GM12878 (cell line): ENCODE measurements at regions not wholly inside any gene's neighbourhood (a gene's known extent, or its start where the extent isn't known, plus 50 kb on each side); places are given as distances from the start of the nearest gene placed in this dataset.

Experiments
- ATAC-seq: fragments of 200-7000 bp; cut with Tn5 transposase; 3 replicates; pipeline ENCODE4 v1.9.1; 2020; ENCODE audit warnings: mild to moderate bottlenecking, moderate library complexity
- BruUV-seq: library from RNA; stranded (reverse); fragments of 400-500 nt; replicated peaks from 2 replicates; lab custom pipeline; 2021; lab: Mats Ljungman, UMichigan
- CTCF ChIA-PET: fragments of 300-600 bp; sonication (Branson Sonifier 250); formaldehyde crosslinking; extraction: SDS; loops from one replicate; lab custom pipeline; 2021; ENCODE audit warnings: inconsistent platforms; lab: Yijun Ruan, JAX
- POLR2A ChIA-PET: fragments of 350-600 bp; formaldehyde crosslinking; extraction: SDS; loops from one replicate; lab custom pipeline; 2021; ENCODE audit warnings: inconsistent platforms; lab: Charles Lee
- RAD21 ChIA-PET: fragments of 300-600 bp; sonication (Branson Sonifier 250); formaldehyde crosslinking; loops from one replicate; lab custom pipeline; 2023; ENCODE audit warnings: antibody characterized with exemption; ENCODE audit not compliant: unreplicated experiment; lab: Charles Lee
- SMC1A ChIA-PET: fragments of 300-600 bp; sonication (Branson Sonifier 250); formaldehyde crosslinking; loops from one replicate; lab custom pipeline; 2023; ENCODE audit not compliant: unreplicated experiment, uncharacterized antibody; lab: Charles Lee
- DNase-seq: peaks from one replicate; pipeline ENCODE4 v3.0.0-alpha.2; 2011; ENCODE audit warnings: low read depth, low spot score
- FAIRE-seq: peaks from 3 replicates; lab custom pipeline; 2011; peaks lifted over from hg19 to GRCh38; lab: Jason Lieb, UNC
- H2AFZ ChIP-seq: 2 replicates; pipeline ENCODE4 v1.6.0; 2011; ENCODE audit warnings: low read depth, low read length, control low read depth; ENCODE audit not compliant: control insufficient read depth
- H3K27ac ChIP-seq: 2 replicates; pipeline ENCODE4 v1.5.1; 2011; ENCODE audit warnings: control low read depth; ENCODE audit not compliant: control insufficient read depth, insufficient read depth
- H3K27me3 ChIP-seq, 2 experiments: replicated peaks in 1 of 2; 2 replicates each; pipeline versions ENCODE4 v1.6.0 to v1.6.1; 2011; ENCODE audit warnings: low read length in 1 of 2; ENCODE audit not compliant: control insufficient read depth in 2 of 2, insufficient read depth in 2 of 2
- H3K36me3 ChIP-seq, 2 experiments: 2 replicates each; pipeline ENCODE4 v1.5.1; 2011; ENCODE audit warnings: low read length in 1 of 2; ENCODE audit not compliant: control insufficient read depth in 2 of 2, insufficient read depth in 2 of 2
- H3K4me1 ChIP-seq: 2 replicates; pipeline ENCODE4 v1.6.1; 2011; ENCODE audit warnings: mild to moderate bottlenecking, low read length, moderate library complexity, mixed read lengths; ENCODE audit not compliant: control insufficient read depth, insufficient read depth
- H3K4me2 ChIP-seq: 2 replicates; pipeline ENCODE4 v1.6.0; 2011; ENCODE audit warnings: control low read depth; ENCODE audit not compliant: control insufficient read depth, insufficient read depth
- H3K4me3 ChIP-seq: fragments of 200-600 bp; sonication (generic); 2 replicates; pipeline ENCODE4 v1.5.1; 2016
- H3K79me2 ChIP-seq: 2 replicates; pipeline ENCODE4 v1.6.0; 2011; ENCODE audit warnings: low read length; ENCODE audit not compliant: control insufficient read depth, insufficient read depth
- H3K9ac ChIP-seq: 2 replicates; pipeline ENCODE4 v1.8.0; 2011; ENCODE audit warnings: low read length, control low read depth, mixed read lengths; ENCODE audit not compliant: control insufficient read depth, insufficient read depth
- H3K9me3 ChIP-seq: replicated peaks from 3 replicates; pipeline ENCODE4 v1.5.1; 2011; ENCODE audit warnings: mild to moderate bottlenecking, low read length; ENCODE audit not compliant: control insufficient read depth, insufficient read depth
- H4K20me1 ChIP-seq: 2 replicates; pipeline ENCODE4 v1.6.0; 2011; ENCODE audit not compliant: control insufficient read depth, insufficient read depth
- CBX5 ChIP-seq: sonication (generic); IDR thresholded peaks from 2 replicates; pipeline ENCODE4 v1.6.1; 2016; ENCODE audit warnings: low read depth, moderate library complexity, mild to moderate bottlenecking, inconsistent platforms
- NR2C1 ChIP-seq: fragments of 450-650 bp; IDR thresholded peaks from 2 replicates; pipeline ENCODE4 v1.6.1; 2017; ENCODE audit warnings: antibody characterized with exemption, mild to moderate bottlenecking, moderate library complexity
- RCOR1 ChIP-seq: conservative IDR thresholded peaks from 2 replicates; pipeline ENCODE4 v1.6.1; 2012; ENCODE audit warnings: low read depth, low read length, improper control_type of control experiment
- SMAD1 ChIP-seq: fragments of 450-650 bp; IDR thresholded peaks from 2 replicates; pipeline ENCODE4 v1.6.1; 2018; ENCODE audit warnings: mild to moderate bottlenecking, low read depth; ENCODE audit not compliant: partially characterized antibody
- SMAD5 ChIP-seq: IDR thresholded peaks from 2 replicates; pipeline ENCODE4 v1.6.1; 2016; ENCODE audit warnings: antibody characterized with exemption, low read depth
- WGBS: methylation state at CpG from one replicate; pipeline ENCODE4 v1.1.6; 2016; ENCODE audit warnings: low lambda C conversion rate; ENCODE audit not compliant: insufficient replicate concordance, insufficient coverage; ENCODE audit errors: missing lambda C conversion rate; 5-methylcytosine and 5-hydroxymethylcytosine counted together
- in situ Hi-C: fragments of 300-500 bp; cut with MboI; formaldehyde crosslinking; loops from 9 replicates; pipeline ENCODE4 v1.14.3; 2018; ENCODE audit warnings: mixed read lengths
- intact Hi-C: fragments of 100-400 bp; cut with micrococcal nuclease; formaldehyde crosslinking; loops from one replicate; pipeline ENCODE4 v1.14.2; 2022; ENCODE audit not compliant: unreplicated experiment
- TF ChIP-seq, protein P1 (sequence below): fragments of 450-650 bp; IDR thresholded peaks from 2 replicates; pipeline ENCODE4 v1.6.1; 2016; ENCODE audit warnings: mild to moderate bottlenecking, moderate library complexity, borderline replicate concordance
- TF ChIP-seq, protein P2 (sequence below): fragments of 450-650 bp; IDR thresholded peaks from 2 replicates; pipeline ENCODE4 v1.6.1; 2016; ENCODE audit warnings: mild to moderate bottlenecking

DNA sequence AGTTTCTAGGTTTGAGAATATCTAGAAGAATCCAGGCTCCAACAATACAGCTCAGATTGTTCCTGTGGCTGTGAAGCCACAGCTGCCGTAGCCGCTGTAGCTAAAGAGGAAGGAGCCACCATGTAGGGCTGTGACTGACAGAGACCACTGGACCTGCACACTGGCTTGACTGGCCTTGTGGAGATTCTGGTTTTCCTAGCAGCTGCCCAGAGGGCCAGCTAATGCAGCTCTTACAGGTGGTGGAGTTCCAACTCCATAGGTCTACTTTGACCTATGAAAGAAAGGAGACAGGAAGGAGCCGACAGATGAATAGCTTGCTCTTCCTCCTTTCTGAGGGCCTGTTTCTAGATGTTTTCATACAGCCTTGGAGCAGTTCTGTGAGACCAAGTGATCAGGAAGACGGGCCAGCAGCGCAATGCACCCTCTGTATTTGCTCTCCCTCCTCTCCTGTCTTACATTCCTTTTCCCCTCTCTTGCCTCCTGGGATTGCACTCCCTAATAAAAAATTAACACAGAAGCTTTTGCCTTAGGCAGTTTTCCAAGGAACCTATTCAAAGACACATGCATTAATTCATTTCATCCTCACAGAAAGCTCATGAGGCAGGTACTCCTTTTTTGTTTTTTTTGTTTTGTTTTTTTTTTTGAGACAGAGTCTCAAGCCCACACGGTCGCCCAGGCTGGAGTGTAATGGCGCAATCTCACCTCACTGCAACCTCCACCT is 51.8 kb upstream of the MYB start:
- WGBS: 90% methylated on average over 7 of the region's 8 CpGs
- ChIA-PET SMC1A (interaction anchor here (0.7 to 7.3 kb wide), 29 partner anchors 8 to 1635 kb away, joined by 3 to 56 read pairs (median 4); partner anchors contain the start of genes HBS1L and MYB), RAD21 (interaction anchor here (0.6 to 2.5 kb wide), 14 partner anchors 8 to 125 kb away, joined by 3 to 30 read pairs (median 4); no protein-coding TSS in a partner anchor), POLR2A (interaction anchor here (0.6 to 1.6 kb wide), 10 partner anchors 10 to 107 kb away, joined by 3 to 10 read pairs (median 4); no protein-coding TSS in a partner anchor), CTCF (interaction anchor here (0.8 to 3.4 kb wide), 14 partner anchors 9 to 189 kb away, joined by 3 to 21 read pairs (median 4); no protein-coding TSS in a partner anchor)
- Histone ChIP-seq H3K9ac (0 out of 2 replicates have a peak overlapping the region, but pooled peaks have one; percentile 19), H3K27ac (peak overlapping the region; percentile 45), H3K4me1 (peaks cover 8% of the 10 kb centered on the region), H3K27me3 (no peaks in the 10 kb centered on the region), H3K4me2 (peak overlapping the region; percentile 41; the same call in 1 of the 2 replicates), H3K9me3 (no peaks in the 10 kb centered on the region), H3K36me3 (no peaks in the 10 kb centered on the region), H4K20me1 (no peaks in the 10 kb centered on the region), H3K4me3 (no peak overlapping the region), H3K79me2 (no peaks in the 10 kb centered on the region), H2AFZ (peak overlapping the region; percentile 11)
- in situ Hi-C loops (no loop called here), intact Hi-C loops (no loop called here)
- FAIRE-seq: no peak
- TF ChIP-seq, protein P1, sequence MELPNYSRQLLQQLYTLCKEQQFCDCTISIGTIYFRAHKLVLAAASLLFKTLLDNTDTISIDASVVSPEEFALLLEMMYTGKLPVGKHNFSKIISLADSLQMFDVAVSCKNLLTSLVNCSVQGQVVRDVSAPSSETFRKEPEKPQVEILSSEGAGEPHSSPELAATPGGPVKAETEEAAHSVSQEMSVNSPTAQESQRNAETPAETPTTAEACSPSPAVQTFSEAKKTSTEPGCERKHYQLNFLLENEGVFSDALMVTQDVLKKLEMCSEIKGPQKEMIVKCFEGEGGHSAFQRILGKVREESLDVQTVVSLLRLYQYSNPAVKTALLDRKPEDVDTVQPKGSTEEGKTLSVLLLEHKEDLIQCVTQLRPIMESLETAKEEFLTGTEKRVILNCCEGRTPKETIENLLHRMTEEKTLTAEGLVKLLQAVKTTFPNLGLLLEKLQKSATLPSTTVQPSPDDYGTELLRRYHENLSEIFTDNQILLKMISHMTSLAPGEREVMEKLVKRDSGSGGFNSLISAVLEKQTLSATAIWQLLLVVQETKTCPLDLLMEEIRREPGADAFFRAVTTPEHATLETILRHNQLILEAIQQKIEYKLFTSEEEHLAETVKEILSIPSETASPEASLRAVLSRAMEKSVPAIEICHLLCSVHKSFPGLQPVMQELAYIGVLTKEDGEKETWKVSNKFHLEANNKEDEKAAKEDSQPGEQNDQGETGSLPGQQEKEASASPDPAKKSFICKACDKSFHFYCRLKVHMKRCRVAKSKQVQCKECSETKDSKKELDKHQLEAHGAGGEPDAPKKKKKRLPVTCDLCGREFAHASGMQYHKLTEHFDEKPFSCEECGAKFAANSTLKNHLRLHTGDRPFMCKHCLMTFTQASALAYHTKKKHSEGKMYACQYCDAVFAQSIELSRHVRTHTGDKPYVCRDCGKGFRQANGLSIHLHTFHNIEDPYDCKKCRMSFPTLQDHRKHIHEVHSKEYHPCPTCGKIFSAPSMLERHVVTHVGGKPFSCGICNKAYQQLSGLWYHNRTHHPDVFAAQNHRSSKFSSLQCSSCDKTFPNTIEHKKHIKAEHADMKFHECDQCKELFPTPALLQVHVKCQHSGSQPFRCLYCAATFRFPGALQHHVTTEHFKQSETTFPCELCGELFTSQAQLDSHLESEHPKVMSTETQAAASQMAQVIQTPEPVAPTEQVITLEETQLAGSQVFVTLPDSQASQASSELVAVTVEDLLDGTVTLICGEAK: no peak
- TF ChIP-seq RCOR1 (0 out of 2 replicates have a peak, but pooled peaks have one; percentile 43), NR2C1 (no peak), SMAD5 (no peak), CBX5 (no peak), SMAD1 (no peak)
- TF ChIP-seq, protein P2, sequence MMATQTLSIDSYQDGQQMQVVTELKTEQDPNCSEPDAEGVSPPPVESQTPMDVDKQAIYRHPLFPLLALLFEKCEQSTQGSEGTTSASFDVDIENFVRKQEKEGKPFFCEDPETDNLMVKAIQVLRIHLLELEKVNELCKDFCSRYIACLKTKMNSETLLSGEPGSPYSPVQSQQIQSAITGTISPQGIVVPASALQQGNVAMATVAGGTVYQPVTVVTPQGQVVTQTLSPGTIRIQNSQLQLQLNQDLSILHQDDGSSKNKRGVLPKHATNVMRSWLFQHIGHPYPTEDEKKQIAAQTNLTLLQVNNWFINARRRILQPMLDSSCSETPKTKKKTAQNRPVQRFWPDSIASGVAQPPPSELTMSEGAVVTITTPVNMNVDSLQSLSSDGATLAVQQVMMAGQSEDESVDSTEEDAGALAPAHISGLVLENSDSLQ: peak; percentile 74
- no TSS peak for BruUV-seq
- DNase-seq: no peak
- peak; percentile 76 for ATAC-seq
